IPS DF 6.9 (cell line): ENCODE measurements at regions not wholly inside any gene's neighbourhood (a gene's known extent, or its start where the extent isn't known, plus 50 kb on each side); places are given as distances from the start of the nearest gene placed in this dataset.

Experiments
- DNase-seq: peaks from one replicate; pipeline ENCODE4 v3.0.0-alpha.2; 2013; ENCODE audit warnings: low read depth, low spot score
- H3K27ac ChIP-seq: one replicate; pipeline ENCODE4 v1.5.1; 2013; ENCODE audit warnings: low read length, control low read depth
- H3K27me3 ChIP-seq: 2 replicates; pipeline ENCODE4 v1.6.1; 2013; ENCODE audit warnings: mild to moderate bottlenecking, low read length; ENCODE audit not compliant: control insufficient read depth, insufficient read depth
- H3K36me3 ChIP-seq: 2 replicates; pipeline ENCODE4 v1.6.1; 2013; ENCODE audit warnings: low read length; ENCODE audit not compliant: control insufficient read depth, insufficient read depth
- H3K4me1 ChIP-seq: 2 replicates; pipeline ENCODE4 v1.6.1; 2013; ENCODE audit warnings: low read length; ENCODE audit not compliant: control insufficient read depth, insufficient read depth
- H3K4me3 ChIP-seq: 2 replicates; pipeline ENCODE4 v1.5.1; 2013; ENCODE audit warnings: mild to moderate bottlenecking, low read length
- H3K9me3 ChIP-seq: 2 replicates; pipeline ENCODE4 v1.6.1; 2013; ENCODE audit warnings: low read length, inconsistent platforms; ENCODE audit not compliant: control insufficient read depth, insufficient read depth
- WGBS: extraction: QIAGEN DNeasy Blood & Tissue Kit; methylation state at CpG from one replicate; pipeline ENCODE4 v1.1.7; 2013; ENCODE audit warnings: mixed read lengths, missing lambda C conversion rate; ENCODE audit not compliant: insufficient read length, insufficient coverage; 5-methylcytosine and 5-hydroxymethylcytosine counted together

- Histone ChIP-seq H3K4me1 (no peaks in the 10 kb centered on the region), H3K27me3 (peaks cover 4% of the 10 kb centered on the region; the same call in 1 of the 2 replicates), H3K9me3 (no peaks in the 10 kb centered on the region), H3K27ac (no peak overlapping the region), H3K4me3 (no peak overlapping the region), H3K36me3 (no peaks in the 10 kb centered on the region)
- WGBS: no CpG with 5 or more reads among the region's 1 CpG
- no peak for DNase-seq
Observed at GRCh38 chrX:125198546-125198945, 121.1 kb upstream of the TEX13C start.

- peaks cover 4% of the 10 kb centered on the region; the same call in 1 of the 2 replicates for H3K27me3 ChIP-seq
- H3K4me3 ChIP-seq: peak overlapping the region; percentile 86; the same call in 1 of the 2 replicates
- no peaks in the 10 kb centered on the region for H3K4me1 ChIP-seq
- H3K36me3 ChIP-seq: no peaks in the 10 kb centered on the region
- no peaks in the 10 kb centered on the region for H3K9me3 ChIP-seq
- no peak for DNase-seq
- no CpG with 5 or more reads among the region's 33 CpGs for WGBS
- H3K27ac ChIP-seq: no peak overlapping the region
Observed at GRCh38 chrX:125202591-125203248, 117.0 kb upstream of the TEX13C start.

GRCh38 chrX:125203365-125203736 is 116.3 kb upstream of the TEX13C start:
- Histone ChIP-seq H3K9me3 (no peaks in the 10 kb centered on the region), H3K4me3 (peak overlapping the region; percentile 86; the same call in 1 of the 2 replicates), H3K4me1 (no peaks in the 10 kb centered on the region), H3K36me3 (no peaks in the 10 kb centered on the region), H3K27ac (no peak overlapping the region), H3K27me3 (peaks cover 4% of the 10 kb centered on the region; the same call in 1 of the 2 replicates)
- DNase-seq: no peak
- no CpG with 5 or more reads among the region's 25 CpGs for WGBS

GRCh38 chrX:125203737-125204578 is 115.7 kb upstream of the TEX13C start:
- no peak for DNase-seq

GRCh38 chrX:125204681-125205132 is 115.0 kb upstream of the TEX13C start:
- H3K4me3 ChIP-seq: peak overlapping the region; percentile 86; the same call in 1 of the 2 replicates
- DNase-seq: no peak
- no peak overlapping the region for H3K27ac ChIP-seq
- 0 out of 2 replicates have a peak, but pooled peaks cover 2% of the 10 kb centered on the region for H3K4me1 ChIP-seq
- peaks cover 4% of the 10 kb centered on the region; the same call in 1 of the 2 replicates for H3K27me3 ChIP-seq
- no peaks in the 10 kb centered on the region for H3K36me3 ChIP-seq
- WGBS: no CpG with 5 or more reads among the region's 22 CpGs
- no peaks in the 10 kb centered on the region for H3K9me3 ChIP-seq

More at GRCh38 chrX:125203737-125204578, 115.7 kb upstream of the TEX13C start:
- H3K27ac ChIP-seq: no peak overlapping the region
- peaks cover 4% of the 10 kb centered on the region; the same call in 1 of the 2 replicates for H3K27me3 ChIP-seq
- H3K9me3 ChIP-seq: no peaks in the 10 kb centered on the region
- H3K4me3 ChIP-seq: peak overlapping the region; percentile 86; the same call in 1 of the 2 replicates
- no peaks in the 10 kb centered on the region for H3K36me3 ChIP-seq
- 0 out of 2 replicates have a peak, but pooled peaks cover 2% of the 10 kb centered on the region for H3K4me1 ChIP-seq
- no CpG with 5 or more reads among the region's 63 CpGs for WGBS

- no peak for DNase-seq
- no CpG with 5 or more reads among the region's 48 CpGs for WGBS
Observed at GRCh38 chrX:125205133-125205917, 114.3 kb upstream of the TEX13C start.

GRCh38 chrX:125205918-125206665 is 113.6 kb upstream of the TEX13C start:
- DNase-seq: no peak
- H3K27ac ChIP-seq: no peak overlapping the region
- H3K4me3 ChIP-seq: peak overlapping the region; percentile 68; the same call in 1 of the 2 replicates
- H3K4me1 ChIP-seq: 0 out of 2 replicates have a peak, but pooled peaks cover 2% of the 10 kb centered on the region
- WGBS: no CpG with 5 or more reads among the region's 25 CpGs
- peaks cover 4% of the 10 kb centered on the region; the same call in 1 of the 2 replicates for H3K27me3 ChIP-seq
- no peaks in the 10 kb centered on the region for H3K9me3 ChIP-seq
- H3K36me3 ChIP-seq: no peaks in the 10 kb centered on the region

More at GRCh38 chrX:125205133-125205917, 114.3 kb upstream of the TEX13C start:
- peaks cover 4% of the 10 kb centered on the region; the same call in 1 of the 2 replicates for H3K27me3 ChIP-seq
- no peak overlapping the region for H3K27ac ChIP-seq
- H3K36me3 ChIP-seq: no peaks in the 10 kb centered on the region
- no peaks in the 10 kb centered on the region for H3K9me3 ChIP-seq
- H3K4me1 ChIP-seq: 0 out of 2 replicates have a peak, but pooled peaks cover 2% of the 10 kb centered on the region
- H3K4me3 ChIP-seq: peak overlapping the region; percentile 68; the same call in 1 of the 2 replicates

GRCh38 chrX:125210146-125210545 is 109.5 kb upstream of the TEX13C start:
- Histone ChIP-seq H3K27me3 (no peaks in the 10 kb centered on the region), H3K27ac (no peak overlapping the region), H3K9me3 (no peaks in the 10 kb centered on the region), H3K36me3 (no peaks in the 10 kb centered on the region), H3K4me3 (no peak overlapping the region), H3K4me1 (0 out of 2 replicates have a peak, but pooled peaks cover 2% of the 10 kb centered on the region)
- WGBS: no CpG with 5 or more reads among the region's 1 CpG
- DNase-seq: no peak

- Histone ChIP-seq H3K36me3 (no peaks in the 10 kb centered on the region), H3K27me3 (no peaks in the 10 kb centered on the region), H3K4me1 (no peaks in the 10 kb centered on the region), H3K9me3 (no peaks in the 10 kb centered on the region), H3K27ac (no peak overlapping the region), H3K4me3 (no peak overlapping the region)
- no CpG with 5 or more reads among the region's 4 CpGs for WGBS
- DNase-seq: no peak
Observed at GRCh38 chrX:125219852-125220251, 99.8 kb upstream of the TEX13C start.
